ENCODE measurements at regions not wholly inside any gene's neighbourhood (a gene's known extent, or its start where the extent isn't known, plus 50 kb on each side); places are given as distances from the start of the nearest gene placed in this dataset.

DNA sequence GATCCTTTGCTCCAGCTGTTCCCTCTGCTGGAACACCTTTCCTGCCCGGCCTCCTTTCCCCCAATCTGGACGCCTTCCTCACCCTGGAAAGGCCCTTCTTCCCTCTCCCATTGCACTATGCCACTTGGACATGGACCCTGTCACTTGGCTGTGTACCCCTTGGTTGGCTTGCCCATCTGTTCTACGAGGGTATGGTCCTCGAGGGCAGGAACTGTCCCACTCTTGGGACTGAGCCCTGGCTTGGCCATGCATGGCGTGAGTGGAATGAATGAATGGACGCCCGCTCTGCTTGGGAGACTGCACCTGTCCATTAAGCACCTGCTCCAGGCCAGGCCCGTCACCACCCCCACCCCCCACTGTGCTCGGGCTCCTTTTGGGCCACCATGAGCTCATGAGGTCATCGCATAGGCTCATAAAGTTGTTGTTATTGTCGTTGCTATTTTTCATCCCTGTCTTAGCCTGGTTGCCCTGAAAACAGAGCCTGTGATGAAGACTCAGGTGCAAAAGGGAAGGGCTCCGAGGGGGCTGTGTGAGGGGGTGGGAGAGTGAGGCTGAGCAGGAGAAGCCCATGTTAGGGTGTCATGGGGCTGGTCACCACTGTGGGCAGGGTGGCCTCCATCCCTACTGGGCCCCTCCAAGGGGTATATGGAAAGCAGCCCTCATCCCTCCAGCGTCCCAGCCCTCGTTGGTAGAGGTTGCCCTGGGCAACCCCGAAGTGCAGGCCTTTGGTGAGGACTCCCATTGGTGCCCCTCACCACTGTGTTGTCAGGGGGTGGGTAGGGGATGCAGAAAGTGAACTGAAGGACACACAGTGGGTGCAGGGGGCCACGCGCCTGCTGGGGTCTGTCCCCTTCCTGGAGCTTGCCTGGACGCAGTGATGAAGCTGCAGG is 57.2 kb upstream of the IER5L start:
- H3K27ac ChIP-seq, result no peak overlapping the region
- TF ChIP-seq, protein P1, sequence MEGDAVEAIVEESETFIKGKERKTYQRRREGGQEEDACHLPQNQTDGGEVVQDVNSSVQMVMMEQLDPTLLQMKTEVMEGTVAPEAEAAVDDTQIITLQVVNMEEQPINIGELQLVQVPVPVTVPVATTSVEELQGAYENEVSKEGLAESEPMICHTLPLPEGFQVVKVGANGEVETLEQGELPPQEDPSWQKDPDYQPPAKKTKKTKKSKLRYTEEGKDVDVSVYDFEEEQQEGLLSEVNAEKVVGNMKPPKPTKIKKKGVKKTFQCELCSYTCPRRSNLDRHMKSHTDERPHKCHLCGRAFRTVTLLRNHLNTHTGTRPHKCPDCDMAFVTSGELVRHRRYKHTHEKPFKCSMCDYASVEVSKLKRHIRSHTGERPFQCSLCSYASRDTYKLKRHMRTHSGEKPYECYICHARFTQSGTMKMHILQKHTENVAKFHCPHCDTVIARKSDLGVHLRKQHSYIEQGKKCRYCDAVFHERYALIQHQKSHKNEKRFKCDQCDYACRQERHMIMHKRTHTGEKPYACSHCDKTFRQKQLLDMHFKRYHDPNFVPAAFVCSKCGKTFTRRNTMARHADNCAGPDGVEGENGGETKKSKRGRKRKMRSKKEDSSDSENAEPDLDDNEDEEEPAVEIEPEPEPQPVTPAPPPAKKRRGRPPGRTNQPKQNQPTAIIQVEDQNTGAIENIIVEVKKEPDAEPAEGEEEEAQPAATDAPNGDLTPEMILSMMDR (conservative IDR thresholded peaks at IDR 0.05; ENCODE audit: low read depth, low read length), result no peak
- H3K27me3 ChIP-seq (ENCODE audit: insufficient read depth, low read depth), result no peaks in the 10 kb centered on the region
- no peaks in the 10 kb centered on the region for H3K79me2 ChIP-seq (ENCODE audit: insufficient read depth, low read depth)
- H3K4me3 ChIP-seq (IDR thresholded peaks at IDR 0.05; ENCODE audit: insufficient read depth, low read depth, low read length), result no peak overlapping the region
- H3K4me2 ChIP-seq, result peak overlapping the region; percentile 51; the same call in 1 of the 2 replicates
- no peak overlapping the region for H3K9ac ChIP-seq
- no peak overlapping the region for H2AFZ ChIP-seq (ENCODE audit: low read depth)
- no peaks in the 10 kb centered on the region for H4K20me1 ChIP-seq (ENCODE audit: insufficient read depth)
- peaks cover 11% of the 10 kb centered on the region for H3K4me1 ChIP-seq (ENCODE audit: low read depth, poor library complexity, severe bottlenecking)
- H3K36me3 ChIP-seq (ENCODE audit: insufficient read depth), result no peaks in the 10 kb centered on the region

DNA sequence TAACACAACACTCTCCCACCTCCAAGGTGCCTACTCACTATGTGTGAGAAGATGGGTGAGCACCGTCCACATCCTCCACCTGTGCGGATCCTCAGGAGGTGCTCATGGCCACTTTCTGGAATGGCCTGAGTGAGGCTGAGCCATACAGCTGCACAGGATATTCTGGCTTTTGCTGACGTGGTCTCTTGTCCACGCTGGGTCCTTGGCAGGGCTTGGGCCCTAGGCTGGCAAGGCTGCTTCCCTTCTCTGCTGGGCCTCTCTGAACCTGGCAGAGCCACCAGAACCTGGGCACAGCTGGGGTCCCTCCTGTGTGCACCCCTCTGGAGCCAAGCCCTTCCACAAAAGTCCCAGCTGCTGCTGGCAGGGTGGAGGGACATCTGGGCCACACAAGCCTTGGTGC is 56.4 kb upstream of the IER5L start:
- Histone ChIP-seq H2AFZ (ENCODE audit: low read depth) (no peak overlapping the region), H3K79me2 (ENCODE audit: insufficient read depth, low read depth) (no peaks in the 10 kb centered on the region)

DNA sequence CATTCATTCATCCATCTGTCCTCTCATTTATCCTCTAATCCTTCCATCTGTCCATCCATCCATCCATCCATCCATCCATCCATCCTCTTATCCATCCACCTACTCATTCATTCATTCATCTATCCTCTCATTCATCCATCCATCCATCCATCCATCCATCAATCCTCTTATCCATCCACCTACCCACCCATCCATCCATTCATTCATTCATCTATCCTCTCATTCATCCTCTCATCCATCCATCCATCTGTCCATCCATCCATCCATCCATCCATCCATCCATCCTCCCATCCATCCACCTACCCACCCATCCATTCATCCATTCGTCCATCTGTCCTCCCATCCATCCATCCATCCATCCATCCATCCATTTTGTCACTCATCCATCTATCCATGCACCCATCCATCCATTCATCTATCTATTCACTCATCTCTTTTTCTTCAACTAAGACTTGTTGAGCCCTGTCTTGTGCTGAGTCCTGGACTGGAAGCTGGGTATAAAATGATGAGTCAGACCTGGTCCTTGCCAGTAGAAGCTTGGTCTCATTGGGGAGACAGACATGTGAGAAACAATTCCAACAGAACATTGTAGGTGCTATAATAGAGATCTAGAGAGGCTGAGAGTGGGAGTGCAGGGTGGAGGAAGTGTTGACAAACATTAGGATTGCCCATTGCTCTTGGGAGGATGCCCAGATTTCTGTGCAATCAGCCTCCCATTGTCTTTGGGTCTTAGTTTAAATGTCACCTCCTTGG is 55.0 kb upstream of the IER5L start:
- H3K79me2 ChIP-seq (ENCODE audit: insufficient read depth, low read depth), result no peaks in the 10 kb centered on the region
- TF ChIP-seq, protein P1 (conservative IDR thresholded peaks at IDR 0.05; ENCODE audit: low read depth, low read length), result no peak
- no peaks in the 10 kb centered on the region for H3K36me3 ChIP-seq (ENCODE audit: insufficient read depth)
- H3K9ac ChIP-seq, result no peak overlapping the region
- H3K4me1 ChIP-seq (ENCODE audit: low read depth, poor library complexity, severe bottlenecking), result peaks cover 11% of the 10 kb centered on the region
- H3K4me2 ChIP-seq, result no peak overlapping the region
- no peak overlapping the region for H3K27ac ChIP-seq
- H3K4me3 ChIP-seq (IDR thresholded peaks at IDR 0.05; ENCODE audit: insufficient read depth, low read depth, low read length), result no peak overlapping the region
- H2AFZ ChIP-seq (ENCODE audit: low read depth), result no peak overlapping the region
- H4K20me1 ChIP-seq (ENCODE audit: insufficient read depth), result no peaks in the 10 kb centered on the region
- no peaks in the 10 kb centered on the region for H3K27me3 ChIP-seq (ENCODE audit: insufficient read depth, low read depth)

More for the DNA sequence above, 56.4 kb upstream of the IER5L start:
- no peaks in the 10 kb centered on the region for H3K27me3 ChIP-seq (ENCODE audit: insufficient read depth, low read depth)
- no peak overlapping the region for H3K4me3 ChIP-seq (IDR thresholded peaks at IDR 0.05; ENCODE audit: insufficient read depth, low read depth, low read length)
- H3K36me3 ChIP-seq (ENCODE audit: insufficient read depth), result no peaks in the 10 kb centered on the region
- H3K4me2 ChIP-seq, result no peak overlapping the region
- H3K27ac ChIP-seq, result no peak overlapping the region
- TF ChIP-seq, protein P1 (conservative IDR thresholded peaks at IDR 0.05; ENCODE audit: low read depth, low read length), result no peak
- H3K9ac ChIP-seq, result no peak overlapping the region
- no peaks in the 10 kb centered on the region for H4K20me1 ChIP-seq (ENCODE audit: insufficient read depth)
- H3K4me1 ChIP-seq (ENCODE audit: low read depth, poor library complexity, severe bottlenecking), result peaks cover 11% of the 10 kb centered on the region

DNA sequence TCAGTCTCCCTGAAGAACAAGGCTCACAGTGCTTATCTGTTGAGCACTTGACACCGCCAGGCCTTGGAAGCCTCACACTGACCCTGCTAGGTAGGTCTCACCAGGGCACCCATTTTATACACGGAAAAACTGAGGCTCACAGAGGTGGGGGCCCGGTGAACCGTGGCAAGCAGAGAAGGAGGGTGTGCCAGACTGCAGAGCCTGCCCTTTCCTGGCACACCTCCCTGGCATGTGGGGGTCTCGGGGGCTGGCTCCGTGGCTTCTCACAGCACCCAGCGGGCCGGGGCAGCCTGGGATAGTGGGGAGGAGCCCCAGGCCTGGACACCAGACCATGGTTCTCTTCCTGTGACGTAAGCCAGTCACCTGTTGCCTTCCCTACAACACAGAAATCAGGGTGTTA is 53.7 kb upstream of the IER5L start:
- Histone ChIP-seq H3K27ac (no peak overlapping the region), H3K27me3 (ENCODE audit: insufficient read depth, low read depth) (no peaks in the 10 kb centered on the region), H3K9ac (no peak overlapping the region), H3K4me2 (no peak overlapping the region), H4K20me1 (ENCODE audit: insufficient read depth) (no peaks in the 10 kb centered on the region), H3K4me1 (ENCODE audit: low read depth, poor library complexity, severe bottlenecking) (peaks cover 11% of the 10 kb centered on the region), H3K36me3 (ENCODE audit: insufficient read depth) (no peaks in the 10 kb centered on the region), H3K79me2 (ENCODE audit: insufficient read depth, low read depth) (no peaks in the 10 kb centered on the region), H2AFZ (ENCODE audit: low read depth) (no peak overlapping the region), H3K4me3 (IDR thresholded peaks at IDR 0.05; ENCODE audit: insufficient read depth, low read depth, low read length) (no peak overlapping the region)
- TF ChIP-seq, protein P1 (conservative IDR thresholded peaks at IDR 0.05; ENCODE audit: low read depth, low read length), result no peak
